ENCODE measurements at regions not wholly inside any gene's neighbourhood (a gene's known extent, or its start where the extent isn't known, plus 50 kb on each side); places are given as distances from the start of the nearest gene placed in this dataset.
A peak's percentile ranks its signal among the peaks of the same experiment; 100 is the strongest.
"Not testable (repeated sequence)": the region's sequence is repeated elsewhere in the genome, so short reads cannot be mapped to it uniquely, and the experiment has no call there.

DNA sequence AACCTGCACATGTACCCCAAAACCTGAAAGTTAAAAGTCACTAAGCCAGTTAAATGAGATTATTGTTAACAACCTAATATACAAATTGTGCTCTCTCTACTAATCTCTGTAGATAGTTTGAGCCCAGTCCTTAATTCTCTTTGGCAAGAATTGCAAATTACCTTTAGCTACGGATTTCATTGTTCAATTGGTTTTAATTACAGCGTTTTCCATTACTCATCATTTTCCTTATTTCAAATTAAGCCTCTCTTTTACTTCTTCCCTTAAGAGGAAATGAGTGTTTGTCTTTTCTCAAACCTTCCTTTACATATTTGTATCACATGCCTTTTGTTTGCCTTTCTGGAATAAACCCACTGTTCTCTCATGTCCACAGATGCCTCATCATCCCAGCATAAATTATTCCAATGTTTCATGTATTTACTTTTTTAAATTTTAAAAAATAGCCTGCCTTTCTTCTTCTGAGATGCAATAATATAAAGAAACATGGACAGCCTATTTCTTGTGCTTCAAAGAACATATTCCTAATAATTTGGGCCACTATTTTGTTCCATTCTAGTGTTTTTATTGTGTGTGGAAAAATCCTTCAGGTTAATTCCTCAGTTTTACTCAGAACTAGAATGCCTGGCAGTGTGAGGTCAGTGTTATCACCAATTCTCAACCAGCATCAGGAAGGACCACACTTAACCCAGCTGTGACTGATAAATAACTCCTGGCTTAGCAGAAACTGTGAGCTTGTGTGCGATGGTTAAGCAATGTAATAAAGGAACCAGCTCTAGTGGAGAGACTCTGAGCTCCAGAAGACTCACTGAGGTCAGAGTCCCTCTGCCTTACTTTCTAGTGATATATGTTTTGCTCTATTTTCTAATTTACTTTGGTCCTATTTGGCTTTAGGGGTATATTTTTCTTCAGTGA lies 600.5 kb downstream of the LTN1 start:
- DNase-seq: no peak

DNA sequence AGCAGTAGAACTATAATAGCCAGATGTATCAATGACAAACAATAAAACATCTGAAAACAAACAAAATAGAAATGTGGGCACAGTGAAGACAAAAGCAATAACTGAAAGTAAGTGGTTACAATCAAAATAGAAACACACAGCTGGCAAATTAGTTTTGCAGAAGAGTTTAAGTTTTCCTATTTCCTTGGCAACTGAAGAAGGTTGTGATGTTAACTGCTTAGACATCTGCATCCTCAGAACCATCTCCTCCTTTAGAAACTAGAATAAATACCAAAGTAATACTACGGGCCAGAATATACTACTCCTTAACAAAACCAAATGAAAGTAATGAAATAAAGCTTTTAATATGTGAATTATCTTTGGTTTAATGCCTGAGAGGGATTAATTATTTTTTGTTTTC lies 605.5 kb downstream of the LTN1 start:
- DNase-seq: no peak

DNA sequence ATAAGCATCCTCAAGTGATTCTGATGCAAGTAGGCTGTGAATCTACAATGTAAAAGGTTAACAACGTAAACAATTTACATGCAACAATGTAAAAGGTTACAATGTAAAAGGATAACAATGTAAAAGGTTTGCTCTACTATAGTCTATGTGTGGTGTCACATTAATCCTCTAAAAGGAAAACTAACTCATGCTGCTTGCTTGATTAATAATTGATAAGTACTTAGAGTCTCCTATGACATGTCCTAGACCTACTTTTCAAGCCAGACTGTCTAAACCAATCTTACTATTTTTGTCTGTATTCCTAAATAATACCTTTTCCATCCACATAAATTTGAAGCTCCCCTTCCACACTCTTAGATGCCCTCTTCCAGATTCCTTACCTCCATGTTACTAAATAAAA lies 606.8 kb downstream of the LTN1 start:
- no peak for DNase-seq

DNA sequence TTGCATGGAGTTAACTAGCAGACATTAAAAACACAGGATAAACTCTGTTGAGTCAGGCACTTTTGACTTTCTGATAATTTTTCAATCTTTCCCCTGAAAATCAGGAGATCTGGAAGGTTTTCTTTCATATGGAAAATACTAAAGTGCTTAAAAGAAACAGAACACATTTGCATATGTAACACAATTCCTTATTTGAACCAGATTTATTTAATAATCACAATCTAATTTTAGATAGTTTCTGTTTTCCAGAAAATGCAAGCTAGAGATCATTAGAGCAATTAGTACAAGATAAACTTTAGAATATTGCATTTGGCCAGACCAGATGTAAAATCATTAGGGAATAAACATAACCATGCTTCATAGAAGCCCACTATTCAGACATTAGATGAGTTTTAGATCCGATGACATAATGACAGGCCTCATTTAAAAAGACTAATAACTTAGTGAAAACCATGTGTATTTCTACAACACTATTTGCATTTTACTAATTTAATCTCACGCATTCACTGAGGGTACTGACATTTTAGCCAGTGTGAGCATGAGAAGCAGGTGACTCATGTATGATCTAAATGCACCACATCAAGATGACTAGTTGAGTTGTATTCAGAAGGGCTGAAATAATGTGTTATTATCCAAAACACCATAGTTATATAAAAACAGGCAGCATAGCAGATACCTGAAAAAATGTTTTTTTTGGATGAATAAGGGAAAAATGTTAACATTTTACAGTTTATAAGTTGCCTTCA lies 611.5 kb downstream of the LTN1 start:
- not testable (repeated sequence) for DNase-seq

DNA sequence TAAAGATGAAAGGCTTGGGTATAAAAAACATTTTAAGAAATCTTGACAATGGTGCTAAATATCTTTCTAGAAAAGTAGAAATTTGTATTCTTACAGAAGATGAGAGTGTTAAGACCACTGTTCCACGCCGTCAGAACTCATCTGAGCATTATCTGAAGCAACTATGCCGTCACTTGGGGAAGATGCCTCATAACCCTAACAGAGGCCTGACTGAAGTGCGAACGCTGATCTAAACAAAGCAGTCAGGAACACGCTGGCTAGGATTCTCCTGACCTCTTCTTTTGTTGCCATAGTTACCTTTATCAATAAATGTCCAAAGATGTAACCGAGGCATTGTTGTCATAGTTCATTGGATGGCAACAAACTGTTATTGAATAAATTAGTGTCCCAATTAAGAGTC lies 612.4 kb downstream of the LTN1 start:
- DNase-seq: no peak

DNA sequence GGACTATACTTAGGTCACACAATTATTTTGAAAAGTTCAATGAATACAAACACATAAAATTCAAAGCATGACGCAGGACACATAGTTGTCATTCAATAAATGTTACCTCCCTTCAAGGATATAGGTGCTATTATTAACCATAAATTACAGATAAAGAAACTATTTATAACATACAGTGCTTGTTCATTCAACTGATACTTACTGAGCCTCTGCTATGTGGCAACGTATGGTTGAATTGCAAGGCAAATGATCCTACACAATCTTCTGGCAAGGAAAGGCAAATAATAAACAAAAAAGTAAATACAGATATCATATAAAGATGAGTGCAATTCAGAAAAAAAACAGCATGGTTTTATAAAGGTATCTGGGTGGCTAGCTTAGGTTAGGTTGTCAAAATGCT lies 614.7 kb downstream of the LTN1 start:
- no peak for DNase-seq

DNA sequence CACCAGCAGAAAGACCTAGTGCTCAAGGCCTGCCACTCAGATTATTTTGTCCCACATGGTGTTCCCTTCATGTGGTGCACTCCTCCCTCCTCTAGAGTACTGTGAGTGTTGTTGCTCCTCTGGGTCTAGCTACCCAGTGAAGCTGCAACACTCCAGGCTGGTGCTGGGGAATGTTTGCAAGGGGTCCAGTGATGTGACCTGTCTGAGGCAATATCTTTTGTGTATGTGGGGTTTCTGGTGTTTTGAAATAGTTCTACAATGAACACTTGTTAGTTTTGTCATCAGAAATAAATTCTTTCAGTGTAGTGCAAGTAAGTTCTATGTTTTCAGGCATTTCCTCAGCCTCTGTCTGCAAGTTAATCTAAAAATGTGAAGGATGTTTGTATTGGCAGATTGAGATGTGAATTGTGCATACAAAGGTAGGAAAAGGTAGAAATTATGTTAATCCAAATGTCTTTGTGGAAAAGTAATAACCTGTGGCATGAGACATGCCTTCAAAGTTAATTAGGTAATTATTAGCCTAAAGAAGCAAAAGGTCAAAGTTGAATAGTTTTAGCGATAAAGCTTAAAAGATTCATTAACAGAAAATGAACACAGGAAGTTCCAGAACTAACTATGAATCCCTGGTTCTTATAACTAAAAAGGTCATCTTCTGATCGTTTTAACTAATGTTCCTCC lies 616.8 kb downstream of the LTN1 start:
- DNase-seq: no peak

DNA sequence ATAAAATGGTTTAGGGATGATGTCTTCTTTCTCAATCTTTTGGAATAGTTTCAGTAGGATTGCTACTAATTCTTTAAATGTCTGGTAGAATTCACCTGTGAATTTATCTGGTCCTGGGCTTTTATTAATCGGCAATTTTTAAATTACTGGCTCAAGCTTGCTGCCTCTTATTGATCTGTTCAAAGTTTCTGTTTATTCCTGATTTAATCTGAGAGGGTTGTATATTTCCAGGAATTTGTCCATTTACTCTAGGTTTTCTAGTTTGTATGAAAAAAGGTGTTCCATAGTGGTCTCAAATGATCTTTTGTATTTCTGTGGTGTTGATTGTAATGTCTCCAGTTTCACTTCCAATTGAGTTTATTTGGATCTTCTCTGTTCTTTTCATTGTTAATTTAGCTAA lies 617.8 kb downstream of the LTN1 start:
- DNase-seq: no peak

DNA sequence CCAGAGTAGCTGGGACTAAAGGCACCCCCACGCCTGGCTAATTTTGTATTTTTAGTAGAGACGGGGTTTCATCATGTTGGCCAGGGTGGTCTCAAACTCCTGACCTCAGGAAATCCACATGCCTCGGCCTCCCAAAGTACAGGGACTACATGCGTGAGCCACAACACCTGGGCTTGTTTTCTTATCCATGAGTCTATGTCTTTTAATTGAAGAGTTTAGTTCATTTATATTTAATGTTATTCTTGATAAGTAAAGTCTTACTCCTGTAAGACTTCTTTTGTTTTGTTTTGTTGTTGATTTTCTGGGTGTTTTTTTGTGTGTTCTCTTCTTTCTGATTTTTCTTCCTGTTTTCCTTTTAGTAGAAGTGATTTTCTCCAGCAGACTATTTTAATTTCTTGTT lies 621.0 kb downstream of the LTN1 start:
- DNase-seq: no peak

DNA sequence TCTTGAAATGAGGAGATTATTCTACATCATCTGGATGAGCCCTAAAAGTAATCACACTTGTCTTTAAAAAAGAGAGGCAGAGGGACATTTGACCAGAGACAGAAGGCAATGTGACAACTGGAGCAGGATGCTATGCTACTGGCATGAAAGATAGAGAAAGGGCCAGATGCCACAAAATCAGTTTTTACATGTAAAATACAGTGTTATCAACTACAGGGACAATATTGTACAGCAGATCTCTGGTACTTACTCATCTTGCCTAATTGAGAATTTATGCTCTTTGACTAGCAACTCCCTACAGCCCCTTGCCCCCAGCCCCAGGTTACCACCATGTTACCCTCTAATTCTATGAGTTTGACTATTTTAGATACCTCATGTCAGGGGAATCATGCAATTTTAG lies 633.4 kb downstream of the LTN1 start:
- DNase-seq: no peak

DNA sequence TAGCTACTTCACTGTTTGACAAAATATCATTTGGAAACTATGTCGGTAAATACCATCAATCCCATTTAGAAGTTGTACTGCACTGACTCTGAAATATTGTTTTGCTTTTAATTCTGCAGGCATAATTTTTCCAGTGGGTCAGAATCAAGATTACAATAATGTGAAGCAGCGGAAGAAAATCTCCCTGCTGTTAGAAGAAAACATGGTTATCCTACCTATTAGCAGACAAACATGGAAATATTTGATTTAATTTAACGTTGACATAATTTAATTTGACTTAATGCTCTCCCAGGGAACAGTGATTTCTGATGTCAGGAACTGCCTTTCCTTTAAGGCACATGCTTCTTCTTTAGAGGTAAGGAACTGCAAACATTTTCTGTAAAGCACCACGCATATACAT lies 634.0 kb downstream of the LTN1 start:
- DNase-seq: no peak

DNA sequence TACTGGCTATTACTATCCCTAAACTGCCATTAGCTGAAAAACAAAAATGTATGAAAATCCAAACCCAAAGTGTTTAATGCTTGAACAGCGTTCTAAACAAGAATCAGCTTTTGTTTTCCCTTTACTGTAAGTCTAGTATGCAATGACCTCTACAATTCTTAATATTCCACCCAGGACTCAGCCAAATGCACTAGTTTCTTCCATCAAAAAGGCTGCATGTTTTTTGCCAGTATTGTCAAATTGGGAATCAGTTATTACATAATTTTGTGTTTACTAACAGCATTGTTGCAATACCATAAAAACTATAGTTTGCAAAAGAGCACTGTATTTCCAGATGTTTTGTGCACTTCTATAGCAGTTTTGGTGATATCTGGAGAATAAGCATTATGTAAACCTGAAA lies 634.5 kb downstream of the LTN1 start:
- no peak for DNase-seq

DNA sequence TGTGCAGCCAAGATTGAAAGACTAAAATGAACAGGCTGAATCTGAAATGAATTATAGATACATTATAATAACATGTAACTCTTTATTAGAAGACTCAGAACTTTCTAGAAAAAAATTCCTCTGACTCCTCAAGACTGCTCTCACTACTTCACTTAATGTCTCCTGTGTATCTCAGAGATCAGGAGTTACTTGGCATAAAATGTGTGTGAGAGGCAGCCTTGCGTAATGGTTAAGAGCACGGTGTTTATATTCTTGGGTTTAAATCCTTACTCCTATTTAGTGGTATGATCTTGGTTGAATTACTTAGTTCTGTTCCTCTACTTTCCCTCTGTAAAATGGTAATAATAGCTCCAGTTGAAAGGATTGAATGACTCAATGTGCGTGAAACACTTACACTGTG lies 634.9 kb downstream of the LTN1 start:
- DNase-seq: no peak

DNA sequence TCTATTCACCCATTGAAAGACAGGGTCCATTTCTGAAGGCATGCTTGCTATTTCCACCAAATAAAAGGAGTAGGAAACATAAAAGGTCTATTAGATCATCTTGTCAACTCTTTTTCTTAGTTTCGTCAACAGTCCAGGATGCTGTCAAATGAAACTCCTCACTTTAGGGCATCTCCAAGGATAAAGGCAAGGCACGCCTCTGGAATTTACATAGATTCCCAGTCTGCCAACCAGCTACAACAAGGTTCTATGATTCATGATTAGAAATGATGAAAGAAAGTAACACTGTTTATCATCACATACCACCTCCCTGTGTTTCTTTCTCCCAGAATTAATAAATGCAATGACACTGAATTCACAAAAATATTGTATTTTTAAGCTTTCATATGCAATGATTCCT lies 636.3 kb downstream of the LTN1 start:
- no peak for DNase-seq

DNA sequence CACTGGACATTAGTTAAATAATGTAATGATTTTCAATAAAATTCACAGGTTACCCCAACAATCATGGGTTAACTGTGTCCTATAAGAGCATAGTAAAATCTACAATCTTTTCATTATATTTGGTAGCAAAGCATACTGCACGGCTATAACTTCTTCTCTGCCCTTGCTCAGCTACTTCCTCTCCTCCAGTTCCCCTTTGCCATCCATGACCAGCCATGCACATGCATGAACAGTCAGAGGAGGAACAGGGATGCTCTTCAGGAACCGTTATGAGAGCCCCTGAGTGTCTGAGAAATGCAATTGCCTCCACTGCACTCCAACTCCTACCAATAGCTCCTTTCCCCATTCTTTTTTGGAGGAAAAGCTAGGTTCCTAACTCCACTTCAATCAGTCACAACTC lies 646.7 kb downstream of the LTN1 start:
- peak; percentile 5 for DNase-seq

DNA sequence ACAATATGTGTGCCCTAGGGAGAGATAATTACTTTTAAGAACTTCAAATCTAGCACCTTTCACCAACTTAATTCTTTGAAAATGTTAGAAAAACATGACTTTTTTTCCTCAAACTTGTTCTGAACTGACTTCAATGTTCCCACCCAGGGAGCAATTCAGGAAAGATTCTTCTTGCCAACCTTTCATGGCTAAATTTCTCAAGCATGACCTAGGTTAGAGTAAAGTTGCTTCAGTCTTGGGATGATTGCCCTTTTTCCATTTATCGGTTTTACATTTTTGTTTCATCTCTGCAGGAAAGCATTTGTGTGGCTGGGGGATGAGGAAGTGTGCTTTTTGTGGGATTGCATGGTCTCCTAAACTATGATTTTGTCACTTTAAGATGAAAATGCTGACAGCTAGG lies 647.7 kb downstream of the LTN1 start:
- DNase-seq: no peak

DNA sequence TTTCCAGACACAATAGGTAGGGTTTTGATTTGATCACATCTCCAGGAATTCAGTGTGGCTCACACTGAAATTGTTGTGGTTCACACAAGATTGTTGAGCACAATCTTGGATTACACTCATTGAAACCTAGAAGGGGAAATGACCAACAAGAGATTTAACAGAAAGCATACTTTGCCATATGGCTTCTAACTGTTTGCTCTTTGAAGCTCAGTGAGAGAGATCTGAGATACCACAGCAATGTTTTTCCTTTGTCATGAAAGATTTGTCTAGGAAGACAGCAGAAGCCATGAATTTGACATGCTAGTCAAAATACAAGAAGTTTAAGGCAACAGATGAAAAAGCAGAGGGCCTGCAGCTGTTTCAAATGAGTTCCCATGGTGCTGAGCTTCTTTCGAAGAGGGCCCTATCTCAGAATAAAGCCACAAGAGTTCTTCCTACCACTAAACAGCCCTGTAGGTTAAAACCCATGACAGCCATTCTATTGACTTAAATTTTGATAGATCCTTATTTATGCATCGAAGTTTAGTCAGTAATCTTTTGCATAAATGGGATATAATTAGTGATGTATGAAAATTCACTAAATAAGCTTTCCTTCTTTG lies 650.4 kb downstream of the LTN1 start:
- DNase-seq: no peak

DNA sequence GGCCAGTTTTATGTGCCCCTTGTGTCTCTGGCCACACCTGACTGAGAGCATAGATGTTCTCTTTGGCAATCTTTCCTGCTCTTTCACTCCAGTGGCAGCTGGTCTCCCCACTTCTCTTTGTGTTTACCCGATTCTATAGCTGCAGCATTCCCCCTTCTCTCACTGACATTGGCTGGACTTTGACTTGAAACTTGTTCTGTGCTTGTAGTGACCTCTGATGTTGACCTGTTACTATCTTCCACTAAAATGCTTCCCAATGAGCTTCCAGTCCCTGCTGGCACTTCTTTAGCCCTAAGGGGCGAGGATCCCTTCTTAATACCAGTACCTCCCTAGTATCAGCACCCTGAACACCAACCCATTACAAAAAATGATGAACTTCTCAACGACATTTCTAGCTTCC lies 653.3 kb downstream of the LTN1 start:
- DNase-seq: no peak

DNA sequence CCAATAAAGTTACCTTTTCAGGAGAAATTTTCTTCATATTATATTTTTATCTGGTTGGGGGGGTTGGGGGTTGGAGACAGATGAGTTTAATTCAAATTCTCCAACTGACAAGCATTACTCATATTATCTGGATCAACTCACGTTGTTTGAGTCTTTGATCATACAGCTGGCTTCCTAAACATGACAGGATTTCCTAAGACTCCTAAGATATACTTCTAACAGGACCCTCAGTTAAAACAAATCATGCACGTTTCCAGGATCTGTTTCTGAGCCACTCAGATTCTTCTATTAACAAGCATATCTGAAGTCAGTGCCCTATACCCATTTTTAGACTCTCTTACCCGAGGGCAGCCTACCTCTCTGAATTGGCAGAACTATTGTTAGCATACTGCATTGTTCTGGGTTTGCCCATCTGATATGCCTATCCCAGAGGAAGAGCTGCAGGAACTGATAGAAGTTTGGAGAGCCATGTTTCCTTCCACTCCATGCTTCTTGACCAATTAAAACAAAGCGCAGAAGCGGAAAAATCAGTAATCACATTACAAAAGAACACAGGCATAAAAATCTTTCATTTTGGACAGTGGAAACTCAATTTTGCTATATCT lies 653.9 kb downstream of the LTN1 start:
- no peak for DNase-seq

DNA sequence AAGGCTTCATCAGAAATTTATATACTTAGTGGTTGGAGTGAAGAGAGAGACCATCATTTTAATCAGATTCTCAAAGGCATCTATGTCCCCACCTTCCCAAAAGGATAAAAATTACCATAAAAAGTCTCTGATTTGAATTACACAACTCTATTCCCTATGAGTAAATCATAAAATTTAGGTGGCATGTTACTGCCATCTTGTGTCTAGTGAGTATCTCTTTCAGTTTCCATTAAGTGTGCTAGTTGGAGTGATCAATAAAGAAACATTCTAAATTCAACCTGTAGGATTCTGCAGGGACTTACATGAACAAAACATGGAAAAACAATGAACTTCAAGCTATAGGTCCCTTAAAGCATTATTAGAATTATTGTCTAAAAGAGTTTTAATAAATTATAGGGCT lies 655.4 kb downstream of the LTN1 start:
- DNase-seq: no peak

DNA sequence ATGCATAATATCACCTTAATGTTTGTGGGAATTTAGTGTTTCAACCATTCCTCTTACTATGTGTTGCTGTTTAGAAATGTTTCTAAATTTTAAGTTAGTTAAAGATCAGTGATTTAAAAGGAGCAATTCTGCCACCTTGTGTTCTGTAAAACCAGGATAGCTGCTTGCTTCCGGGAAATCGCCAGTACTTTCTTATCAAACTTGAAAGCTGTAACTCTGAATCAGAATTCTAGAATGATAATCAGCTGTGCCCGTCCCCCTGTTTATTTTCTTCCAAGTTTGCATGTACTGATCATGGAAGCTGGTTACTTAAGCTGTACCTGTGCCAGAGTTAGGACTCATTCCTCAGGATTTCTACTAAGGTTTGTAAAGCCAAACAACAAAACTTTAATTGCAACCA lies 656.4 kb downstream of the LTN1 start:
- DNase-seq: no peak

DNA sequence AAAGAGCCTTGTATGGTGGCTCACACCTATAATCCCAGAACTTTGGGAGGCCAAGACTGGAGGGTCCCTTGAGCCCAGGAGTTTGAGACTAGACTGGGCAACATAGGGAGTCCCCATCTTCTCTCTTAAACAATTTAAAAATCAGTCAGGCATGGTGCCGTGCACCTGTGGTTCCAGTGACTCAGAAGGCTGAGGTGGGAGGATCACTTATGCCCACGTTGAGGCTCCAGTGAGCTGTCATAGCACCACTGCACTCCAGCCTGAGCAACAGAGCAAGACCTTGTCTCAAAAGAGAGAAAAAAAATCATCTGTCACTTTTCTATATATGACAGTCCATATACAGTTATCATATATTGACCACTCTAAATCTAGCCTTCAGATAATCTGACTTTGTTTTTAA lies 658.3 kb downstream of the LTN1 start:
- no peak for DNase-seq

DNA sequence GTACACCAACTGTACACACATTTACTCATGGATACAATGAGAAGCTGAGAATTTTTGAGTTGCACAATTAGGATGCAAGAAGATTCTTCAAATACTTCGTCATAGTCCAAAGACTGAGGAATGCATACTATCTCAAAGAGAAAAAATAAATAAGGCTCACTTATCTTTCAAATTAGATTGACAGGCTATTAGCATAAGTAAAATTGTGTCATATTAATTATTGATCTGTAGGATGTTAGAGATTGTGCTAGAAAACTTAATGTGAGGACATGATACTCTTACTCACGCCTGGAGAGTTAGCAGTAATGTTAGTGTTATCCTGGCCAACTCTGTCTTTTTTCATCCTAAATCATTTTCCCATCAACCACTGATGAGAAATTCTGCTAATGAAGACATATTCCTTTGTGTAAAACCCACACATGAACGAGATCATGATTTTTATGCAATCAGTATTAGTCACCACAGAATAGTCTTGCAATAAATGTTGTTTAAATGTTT lies 659.0 kb downstream of the LTN1 start:
- no peak for DNase-seq

Data from CD4-positive, alpha-beta T cell treated with Interferon gamma for 1 hour (primary cell).